SK-N-SH (cell line): ENCODE measurements at regions not wholly inside any gene's neighbourhood (a gene's known extent, or its start where the extent isn't known, plus 50 kb on each side); places are given as distances from the start of the nearest gene placed in this dataset.

Experiments used
- CTCF ChIP-seq: fragments of 200-600 bp; sonication (generic); IDR thresholded peaks from 2 replicates; pipeline ENCODE4 v1.6.1; 2017; ENCODE audit warnings: antibody characterized with exemption, mild to moderate bottlenecking, moderate library complexity
- EP300 ChIP-seq, 2 experiments: IDR thresholded peaks; 2 replicates each; pipeline versions ENCODE4 v1.4.0 to v1.6.1; 2012; ENCODE audit warnings: borderline replicate concordance in 1 of 2, low read depth in 1 of 2, low read length in 1 of 2
- RCOR1 ChIP-seq: fragments of 150-350 bp; IDR thresholded peaks from 2 replicates; pipeline ENCODE4 v1.6.1; 2017; ENCODE audit warnings: antibody characterized with exemption, low read length
- SMC3 ChIP-seq: IDR thresholded peaks from 2 replicates; pipeline ENCODE4 v1.6.1; 2012; ENCODE audit warnings: low read depth, low read length, improper control_type of control experiment
- TF ChIP-seq, protein P1 (sequence below): IDR thresholded peaks from 2 replicates; pipeline ENCODE4 v1.6.1; 2012; ENCODE audit warnings: mild to moderate bottlenecking, low read depth, low read length, moderate library complexity

- TF ChIP-seq CTCF = no peak
- TF ChIP-seq SMC3 = no peak
- TF ChIP-seq EP300 (IDR thresholded peaks at IDR 0.05; ENCODE audit: borderline replicate concordance in 1 of 2, low read depth in 1 of 2, low read length in 1 of 2) = no peak
- TF ChIP-seq RCOR1 = no peak
- TF ChIP-seq, protein P1, sequence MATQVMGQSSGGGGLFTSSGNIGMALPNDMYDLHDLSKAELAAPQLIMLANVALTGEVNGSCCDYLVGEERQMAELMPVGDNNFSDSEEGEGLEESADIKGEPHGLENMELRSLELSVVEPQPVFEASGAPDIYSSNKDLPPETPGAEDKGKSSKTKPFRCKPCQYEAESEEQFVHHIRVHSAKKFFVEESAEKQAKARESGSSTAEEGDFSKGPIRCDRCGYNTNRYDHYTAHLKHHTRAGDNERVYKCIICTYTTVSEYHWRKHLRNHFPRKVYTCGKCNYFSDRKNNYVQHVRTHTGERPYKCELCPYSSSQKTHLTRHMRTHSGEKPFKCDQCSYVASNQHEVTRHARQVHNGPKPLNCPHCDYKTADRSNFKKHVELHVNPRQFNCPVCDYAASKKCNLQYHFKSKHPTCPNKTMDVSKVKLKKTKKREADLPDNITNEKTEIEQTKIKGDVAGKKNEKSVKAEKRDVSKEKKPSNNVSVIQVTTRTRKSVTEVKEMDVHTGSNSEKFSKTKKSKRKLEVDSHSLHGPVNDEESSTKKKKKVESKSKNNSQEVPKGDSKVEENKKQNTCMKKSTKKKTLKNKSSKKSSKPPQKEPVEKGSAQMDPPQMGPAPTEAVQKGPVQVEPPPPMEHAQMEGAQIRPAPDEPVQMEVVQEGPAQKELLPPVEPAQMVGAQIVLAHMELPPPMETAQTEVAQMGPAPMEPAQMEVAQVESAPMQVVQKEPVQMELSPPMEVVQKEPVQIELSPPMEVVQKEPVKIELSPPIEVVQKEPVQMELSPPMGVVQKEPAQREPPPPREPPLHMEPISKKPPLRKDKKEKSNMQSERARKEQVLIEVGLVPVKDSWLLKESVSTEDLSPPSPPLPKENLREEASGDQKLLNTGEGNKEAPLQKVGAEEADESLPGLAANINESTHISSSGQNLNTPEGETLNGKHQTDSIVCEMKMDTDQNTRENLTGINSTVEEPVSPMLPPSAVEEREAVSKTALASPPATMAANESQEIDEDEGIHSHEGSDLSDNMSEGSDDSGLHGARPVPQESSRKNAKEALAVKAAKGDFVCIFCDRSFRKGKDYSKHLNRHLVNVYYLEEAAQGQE = no peak
Observed at GRCh38 chr9:106529616-106530015, 333.4 kb upstream of the ZNF462 start.
